ENCODE measurements at regions not wholly inside any gene's neighbourhood (a gene's known extent, or its start where the extent isn't known, plus 50 kb on each side); places are given as distances from the start of the nearest gene placed in this dataset.

DNA sequence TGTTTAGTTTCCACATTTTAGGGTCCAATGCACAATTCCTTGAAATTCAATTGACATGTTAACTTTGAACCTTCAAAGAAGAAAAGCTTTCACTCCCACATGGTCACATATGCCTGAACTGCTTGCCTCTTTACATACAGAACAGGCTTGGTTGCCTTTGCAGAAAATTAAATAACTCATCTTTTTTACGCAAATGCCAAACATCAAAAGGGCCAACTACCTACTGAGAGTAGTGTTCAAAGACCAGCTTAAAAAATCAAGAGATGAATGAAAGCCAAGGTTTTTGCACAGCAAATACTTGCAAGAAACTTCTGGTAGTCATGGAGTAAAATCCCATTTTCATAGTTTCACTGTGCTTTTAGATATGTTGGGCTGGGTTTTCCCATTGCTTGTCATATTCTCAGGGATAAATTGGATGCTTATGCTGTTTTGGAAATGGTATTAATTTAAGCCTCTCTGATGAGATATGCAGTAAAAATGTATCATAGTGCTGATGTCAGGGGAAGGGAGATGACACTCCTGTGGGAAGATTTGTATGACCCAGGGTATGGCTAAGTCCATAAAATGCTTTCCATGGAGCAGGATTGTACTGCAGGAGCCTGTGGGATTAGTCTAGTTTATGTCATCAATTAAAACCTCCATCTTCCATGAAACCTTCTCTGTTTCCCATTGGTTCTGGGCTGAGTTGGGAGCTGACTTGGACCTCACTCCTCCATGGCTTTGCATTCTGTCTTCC lies 60.6 kb upstream of the DARS1 start:
- Histone ChIP-seq H3K27ac (ENCODE audit: low read depth, low read length) (no peak overlapping the region), H3K27me3 (ENCODE audit: control insufficient read depth, insufficient read depth, low read length) (no peaks in the 10 kb centered on the region), H3K9me3 (ENCODE audit: control insufficient read depth, insufficient read depth, low read length) (no peaks in the 10 kb centered on the region), H3K4me3 (ENCODE audit: low read depth, low read length) (no peak overlapping the region)
- TF ChIP-seq, protein P1, sequence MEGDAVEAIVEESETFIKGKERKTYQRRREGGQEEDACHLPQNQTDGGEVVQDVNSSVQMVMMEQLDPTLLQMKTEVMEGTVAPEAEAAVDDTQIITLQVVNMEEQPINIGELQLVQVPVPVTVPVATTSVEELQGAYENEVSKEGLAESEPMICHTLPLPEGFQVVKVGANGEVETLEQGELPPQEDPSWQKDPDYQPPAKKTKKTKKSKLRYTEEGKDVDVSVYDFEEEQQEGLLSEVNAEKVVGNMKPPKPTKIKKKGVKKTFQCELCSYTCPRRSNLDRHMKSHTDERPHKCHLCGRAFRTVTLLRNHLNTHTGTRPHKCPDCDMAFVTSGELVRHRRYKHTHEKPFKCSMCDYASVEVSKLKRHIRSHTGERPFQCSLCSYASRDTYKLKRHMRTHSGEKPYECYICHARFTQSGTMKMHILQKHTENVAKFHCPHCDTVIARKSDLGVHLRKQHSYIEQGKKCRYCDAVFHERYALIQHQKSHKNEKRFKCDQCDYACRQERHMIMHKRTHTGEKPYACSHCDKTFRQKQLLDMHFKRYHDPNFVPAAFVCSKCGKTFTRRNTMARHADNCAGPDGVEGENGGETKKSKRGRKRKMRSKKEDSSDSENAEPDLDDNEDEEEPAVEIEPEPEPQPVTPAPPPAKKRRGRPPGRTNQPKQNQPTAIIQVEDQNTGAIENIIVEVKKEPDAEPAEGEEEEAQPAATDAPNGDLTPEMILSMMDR (IDR thresholded peaks at IDR 0.05; ENCODE audit: low read depth, low read length): no peak
- DNase-seq (ENCODE audit: low read depth, low spot score): no peak
- ChIA-PET CTCF (no interaction called here), POLR2A (no interaction called here)

DNA sequence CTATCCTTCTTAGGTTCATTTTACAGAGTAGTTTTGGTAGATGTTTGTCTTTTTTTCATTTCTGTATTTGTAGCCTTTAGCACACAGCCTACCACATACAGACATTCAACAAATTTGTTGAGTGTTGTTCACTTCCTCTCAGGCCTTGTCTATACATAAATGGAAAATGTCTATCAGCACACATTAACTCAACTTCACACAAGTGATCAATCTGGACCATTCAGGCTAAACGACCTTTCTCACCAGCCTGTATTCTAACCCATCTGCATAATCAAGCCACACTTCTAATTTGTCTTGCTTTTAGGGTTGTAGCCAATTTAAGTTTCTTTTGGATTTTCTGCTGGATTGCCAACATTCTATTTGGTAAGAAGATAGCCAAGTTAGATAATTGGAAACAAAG lies 59.9 kb upstream of the DARS1 start:
- H3K27me3 ChIP-seq (ENCODE audit: control insufficient read depth, insufficient read depth, low read length): no peaks in the 10 kb centered on the region
- POLR2A ChIA-PET: no interaction called here
- CTCF ChIA-PET: no interaction called here
- H3K4me3 ChIP-seq (ENCODE audit: low read depth, low read length): no peak overlapping the region
- no peak for DNase-seq (ENCODE audit: low read depth, low spot score)
- TF ChIP-seq, protein P1 (IDR thresholded peaks at IDR 0.05; ENCODE audit: low read depth, low read length): no peak
- no peaks in the 10 kb centered on the region for H3K9me3 ChIP-seq (ENCODE audit: control insufficient read depth, insufficient read depth, low read length)
- H3K27ac ChIP-seq (ENCODE audit: low read depth, low read length): no peak overlapping the region
